GM20000 (cell line): ENCODE measurements at regions not wholly inside any gene's neighbourhood (a gene's known extent, or its start where the extent isn't known, plus 50 kb on each side); places are given as distances from the start of the nearest gene placed in this dataset.

Source experiments
- DNase-seq: peaks from one replicate; pipeline ENCODE4 v3.0.0; 2012; ENCODE audit warnings: low spot score
- CTCF ChIP-seq: IDR thresholded peaks from 2 replicates; pipeline ENCODE4 v1.5.1; 2012; ENCODE audit warnings: mild to moderate bottlenecking, control low read depth; ENCODE audit errors: extremely low read depth, missing control alignments

- no peak for TF ChIP-seq CTCF
Measured at GRCh38 chr14:75363130-75363529, 64.7 kb upstream of the JDP2 start.

GRCh38 chr14:75363570-75364227, 64.1 kb upstream of the JDP2 start:
- TF ChIP-seq CTCF, result no peak
- DNase-seq, result no peak

More at GRCh38 chr14:75363130-75363529, 64.7 kb upstream of the JDP2 start:
- DNase-seq, result no peak

GRCh38 chr14:75365116-75365515, 62.7 kb upstream of the JDP2 start:
- DNase-seq, result no peak
- no peak for TF ChIP-seq CTCF

DNA sequence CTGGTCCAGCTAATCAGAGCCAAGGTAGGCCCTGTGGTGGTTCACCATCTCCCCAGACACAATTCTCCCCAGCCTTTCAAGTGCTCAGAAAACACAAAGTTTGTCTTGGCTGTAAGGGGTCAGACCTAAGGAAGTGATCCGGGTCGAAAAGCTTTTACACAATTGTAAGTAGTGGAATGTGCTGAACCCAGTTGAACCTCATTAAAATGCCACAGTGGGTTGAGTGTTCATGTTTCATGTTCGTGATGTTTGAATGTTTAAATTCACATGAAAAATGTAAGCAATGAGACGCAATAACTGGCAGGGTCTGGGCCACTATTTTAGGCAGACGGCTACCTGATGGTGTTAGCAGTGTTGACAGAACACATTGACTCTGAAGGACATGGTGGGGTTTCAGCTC, 60.9 kb upstream of the JDP2 start:
- no peak for DNase-seq
- no peak for TF ChIP-seq CTCF

DNA sequence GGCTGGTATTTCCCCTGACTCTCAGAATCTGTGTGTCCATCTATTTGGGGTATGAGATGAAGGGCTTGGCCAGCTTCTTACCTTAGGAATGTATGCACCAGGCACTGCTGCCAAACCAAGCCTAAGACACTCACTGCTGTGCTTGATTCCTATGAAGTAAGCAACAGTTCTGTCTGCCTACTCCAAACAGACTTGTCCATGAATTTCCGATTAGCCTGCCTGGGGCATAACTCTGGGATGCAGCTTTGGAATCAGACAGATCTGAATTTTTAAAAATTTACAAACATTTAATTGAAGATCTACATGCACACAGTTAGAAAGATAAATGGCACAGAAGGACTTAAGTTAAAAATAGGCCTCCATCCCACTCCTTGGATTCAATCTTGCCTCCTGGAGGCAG, 59.5 kb upstream of the JDP2 start:
- TF ChIP-seq CTCF, result no peak
- DNase-seq, result no peak

- no peak for TF ChIP-seq CTCF
- no peak for DNase-seq
Measured at GRCh38 chr14:75369506-75369905, 58.3 kb upstream of the JDP2 start.

DNA sequence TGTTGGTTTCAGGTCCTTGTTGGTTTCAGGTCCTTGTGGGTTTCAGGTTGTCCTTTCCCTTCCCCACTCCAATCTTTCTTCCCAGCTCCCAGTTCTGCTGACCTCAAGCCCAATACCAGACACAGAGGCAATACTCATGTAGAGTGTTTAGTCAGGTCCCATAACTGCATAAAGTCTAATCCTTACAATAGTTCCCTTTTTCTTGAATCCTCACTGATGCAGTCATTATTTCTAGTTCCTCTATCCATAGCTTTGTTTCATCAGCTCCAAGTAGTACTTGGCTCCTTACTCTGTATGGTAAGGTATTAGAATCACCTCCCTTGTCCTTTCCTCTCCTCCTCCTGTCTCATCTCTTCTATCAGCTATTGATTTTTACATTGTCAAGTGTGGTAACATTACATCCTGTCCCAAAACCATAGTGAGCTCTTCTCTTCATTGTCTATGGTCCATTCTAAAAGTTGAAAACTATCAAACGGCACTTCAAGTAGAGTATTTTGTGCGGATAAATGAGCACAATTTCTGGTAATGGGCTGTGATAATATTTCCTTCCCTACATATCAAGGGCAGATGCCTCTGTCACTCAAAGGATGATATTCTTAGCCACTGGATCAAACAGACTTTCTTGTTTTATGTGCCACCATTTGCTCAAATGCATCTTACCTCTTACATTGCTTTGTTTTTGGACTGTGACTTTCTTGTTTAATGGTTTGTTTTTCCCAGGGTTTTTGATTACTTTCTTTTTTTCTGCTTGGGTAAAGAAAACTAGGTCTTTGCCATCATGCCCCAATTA, 57.2 kb upstream of the JDP2 start:
- no peak for TF ChIP-seq CTCF
- no peak for DNase-seq
